T-helper 17 cell (primary cell): ENCODE measurements at regions not wholly inside any gene's neighbourhood (a gene's known extent, or its start where the extent isn't known, plus 50 kb on each side); places are given as distances from the start of the nearest gene placed in this dataset.

Source experiments
- ATAC-seq: fragments of 150-1000 bp; cut with Tn5 transposase; 2 replicates; pipeline ENCODE4 v1.10.0; 2021; ENCODE audit warnings: mild to moderate bottlenecking, moderate library complexity
- DNase-seq, 3 donors: peaks; one replicate each; pipeline versions ENCODE4 v3.0.0 to v3.0.0-alpha.2; 2020 to 2021
- H3K9me3 ChIP-seq: one replicate; pipeline ENCODE4 v1.7.0; 2013; ENCODE audit warnings: low read length, mild to moderate bottlenecking; ENCODE audit not compliant: control insufficient read depth, poor library complexity, severe bottlenecking
- H3K27ac Mint-ChIP-seq: one replicate; pipeline ENCODE4 v1.8.0; 2022; ENCODE audit warnings: mild to moderate bottlenecking, moderate library complexity, mixed read lengths
- H3K27me3 Mint-ChIP-seq: one replicate; pipeline ENCODE4 v1.8.0; 2022; ENCODE audit warnings: mixed read lengths
- H3K36me3 Mint-ChIP-seq: one replicate; pipeline ENCODE4 v1.8.0; 2022; ENCODE audit warnings: low read depth, mixed read lengths
- H3K4me1 Mint-ChIP-seq: one replicate; pipeline ENCODE4 v1.8.0; 2022; ENCODE audit warnings: mild to moderate bottlenecking, mixed read lengths
- H3K4me3 Mint-ChIP-seq: one replicate; pipeline ENCODE4 v1.8.0; 2022; ENCODE audit warnings: mild to moderate bottlenecking, moderate library complexity, mixed read lengths

- H3K27ac Mint-ChIP-seq: no peak overlapping the region
- H3K4me1 Mint-ChIP-seq: no peaks in the 10 kb centered on the region
- no peak for ATAC-seq
- H3K4me3 Mint-ChIP-seq: no peak overlapping the region
- no peak for DNase-seq
- no peaks in the 10 kb centered on the region for H3K9me3 ChIP-seq
- no peaks in the 10 kb centered on the region for H3K36me3 Mint-ChIP-seq
- H3K27me3 Mint-ChIP-seq: peaks cover 23% of the 10 kb centered on the region
These were observed 276.5 kb upstream of the SMIM30 start for GRCh38 chr7:113394856-113395255.

- no peak for ATAC-seq
- H3K27ac Mint-ChIP-seq: no peak overlapping the region
- H3K4me3 Mint-ChIP-seq: no peak overlapping the region
- peaks cover 23% of the 10 kb centered on the region for H3K27me3 Mint-ChIP-seq
- H3K9me3 ChIP-seq: no peaks in the 10 kb centered on the region
- DNase-seq: no peak
- no peaks in the 10 kb centered on the region for H3K36me3 Mint-ChIP-seq
- H3K4me1 Mint-ChIP-seq: no peaks in the 10 kb centered on the region
These were observed 274.6 kb upstream of the SMIM30 start for GRCh38 chr7:113392841-113393540.

- ATAC-seq: no peak
- no peak overlapping the region for H3K4me3 Mint-ChIP-seq
- H3K27ac Mint-ChIP-seq: no peak overlapping the region
- H3K27me3 Mint-ChIP-seq: peaks cover 23% of the 10 kb centered on the region
- DNase-seq: no peak
- H3K9me3 ChIP-seq: no peaks in the 10 kb centered on the region
- H3K4me1 Mint-ChIP-seq: no peaks in the 10 kb centered on the region
- no peaks in the 10 kb centered on the region for H3K36me3 Mint-ChIP-seq
These were observed 274.1 kb upstream of the SMIM30 start for GRCh38 chr7:113392421-113392820.

- H3K9me3 ChIP-seq: no peaks in the 10 kb centered on the region
- Mint-ChIP-seq H3K27ac (no peak overlapping the region), H3K36me3 (no peaks in the 10 kb centered on the region), H3K4me1 (no peaks in the 10 kb centered on the region), H3K27me3 (peaks cover 11% of the 10 kb centered on the region), H3K4me3 (no peak overlapping the region)
- DNase-seq (no peak), ATAC-seq (no peak)
These were observed 270.8 kb upstream of the SMIM30 start for GRCh38 chr7:113389112-113389646.

GRCh38 chr7:113383638-113384037, 265.3 kb upstream of the SMIM30 start:
- H3K9me3 ChIP-seq: no peaks in the 10 kb centered on the region
- Mint-ChIP-seq H3K36me3 (no peaks in the 10 kb centered on the region), H3K4me1 (no peaks in the 10 kb centered on the region), H3K27me3 (no peaks in the 10 kb centered on the region), H3K4me3 (no peak overlapping the region), H3K27ac (no peak overlapping the region)
- ATAC-seq: no peak
- no peak for DNase-seq

GRCh38 chr7:113379746-113380145, 261.4 kb upstream of the SMIM30 start:
- no peak for ATAC-seq
- Mint-ChIP-seq H3K4me3 (no peak overlapping the region), H3K4me1 (no peaks in the 10 kb centered on the region), H3K36me3 (no peaks in the 10 kb centered on the region), H3K27me3 (peaks cover 9% of the 10 kb centered on the region), H3K27ac (no peak overlapping the region)
- no peak for DNase-seq
- no peaks in the 10 kb centered on the region for H3K9me3 ChIP-seq

- DNase-seq (no peak), ATAC-seq (no peak)
- H3K4me3 Mint-ChIP-seq: no peak overlapping the region
- no peaks in the 10 kb centered on the region for H3K9me3 ChIP-seq
- no peaks in the 10 kb centered on the region for H3K36me3 Mint-ChIP-seq
- H3K27ac Mint-ChIP-seq: no peak overlapping the region
- no peaks in the 10 kb centered on the region for H3K4me1 Mint-ChIP-seq
- H3K27me3 Mint-ChIP-seq: peaks cover 14% of the 10 kb centered on the region
These were observed 256.6 kb upstream of the SMIM30 start for GRCh38 chr7:113374955-113375354.

GRCh38 chr7:113373863-113374262, 255.5 kb upstream of the SMIM30 start:
- H3K4me3 Mint-ChIP-seq: no peak overlapping the region
- ATAC-seq (no peak), DNase-seq (no peak)
- no peak overlapping the region for H3K27ac Mint-ChIP-seq
- no peaks in the 10 kb centered on the region for H3K4me1 Mint-ChIP-seq
- no peaks in the 10 kb centered on the region for H3K36me3 Mint-ChIP-seq
- H3K9me3 ChIP-seq: no peaks in the 10 kb centered on the region
- peaks cover 14% of the 10 kb centered on the region for H3K27me3 Mint-ChIP-seq

- no peak for DNase-seq
- Mint-ChIP-seq H3K36me3 (no peaks in the 10 kb centered on the region), H3K4me1 (no peaks in the 10 kb centered on the region), H3K4me3 (no peak overlapping the region), H3K27ac (no peak overlapping the region), H3K27me3 (peaks cover 9% of the 10 kb centered on the region)
- H3K9me3 ChIP-seq: no peaks in the 10 kb centered on the region
- no peak for ATAC-seq
These were observed 253.2 kb upstream of the SMIM30 start for GRCh38 chr7:113371416-113372043.

GRCh38 chr7:113370910-113371309, 252.6 kb upstream of the SMIM30 start:
- Mint-ChIP-seq H3K27me3 (peaks cover 5% of the 10 kb centered on the region), H3K36me3 (no peaks in the 10 kb centered on the region), H3K27ac (no peak overlapping the region), H3K4me3 (no peak overlapping the region), H3K4me1 (no peaks in the 10 kb centered on the region)
- ATAC-seq: no peak
- no peaks in the 10 kb centered on the region for H3K9me3 ChIP-seq
- no peak for DNase-seq

GRCh38 chr7:113368256-113368655, 249.9 kb upstream of the SMIM30 start:
- DNase-seq (no peak), ATAC-seq (no peak)
- Mint-ChIP-seq H3K4me3 (no peak overlapping the region), H3K27ac (no peak overlapping the region), H3K27me3 (peaks cover 4% of the 10 kb centered on the region), H3K36me3 (no peaks in the 10 kb centered on the region), H3K4me1 (no peaks in the 10 kb centered on the region)
- no peaks in the 10 kb centered on the region for H3K9me3 ChIP-seq

- no peak overlapping the region for H3K27ac Mint-ChIP-seq
- ATAC-seq: no peak
- H3K9me3 ChIP-seq: no peaks in the 10 kb centered on the region
- H3K36me3 Mint-ChIP-seq: no peaks in the 10 kb centered on the region
- H3K4me3 Mint-ChIP-seq: no peak overlapping the region
- H3K27me3 Mint-ChIP-seq: no peaks in the 10 kb centered on the region
- no peaks in the 10 kb centered on the region for H3K4me1 Mint-ChIP-seq
- no peak for DNase-seq
These were observed 248.8 kb upstream of the SMIM30 start for GRCh38 chr7:113367041-113367586.

GRCh38 chr7:113366122-113366521, 247.8 kb upstream of the SMIM30 start:
- Mint-ChIP-seq H3K4me1 (no peaks in the 10 kb centered on the region), H3K36me3 (no peaks in the 10 kb centered on the region), H3K27me3 (no peaks in the 10 kb centered on the region), H3K4me3 (no peak overlapping the region), H3K27ac (no peak overlapping the region)
- H3K9me3 ChIP-seq: no peaks in the 10 kb centered on the region
- DNase-seq: no peak
- ATAC-seq: no peak

- no peaks in the 10 kb centered on the region for H3K36me3 Mint-ChIP-seq
- no peak overlapping the region for H3K27ac Mint-ChIP-seq
- H3K27me3 Mint-ChIP-seq: no peaks in the 10 kb centered on the region
- DNase-seq (no peak), ATAC-seq (no peak)
- no peaks in the 10 kb centered on the region for H3K4me1 Mint-ChIP-seq
- H3K9me3 ChIP-seq: no peaks in the 10 kb centered on the region
- no peak overlapping the region for H3K4me3 Mint-ChIP-seq
These were observed 231.0 kb upstream of the SMIM30 start for GRCh38 chr7:113349339-113349738.
